H9 (cell line): ENCODE measurements at regions not wholly inside any gene's neighbourhood (a gene's known extent, or its start where the extent isn't known, plus 50 kb on each side); places are given as distances from the start of the nearest gene placed in this dataset.

ENCODE experiments used
- DNase-seq: peaks from one replicate; pipeline ENCODE4 v3.0.0-alpha.2; 2017
- H2AFZ ChIP-seq: one replicate; pipeline ENCODE4 v1.6.1; 2013; ENCODE audit warnings: mild to moderate bottlenecking, low read length, control low read depth, moderate library complexity
- H2AK5ac ChIP-seq: 2 replicates; pipeline ENCODE4 v1.6.1; 2013; ENCODE audit warnings: low read length, control low read depth, mixed read lengths; ENCODE audit not compliant: insufficient read length
- H2BK120ac ChIP-seq: one replicate; pipeline ENCODE4 v1.6.1; 2013; ENCODE audit warnings: low read depth, mild to moderate bottlenecking, low read length, control low read depth, inconsistent platforms; ENCODE audit not compliant: poor library complexity, severe bottlenecking
- H2BK12ac ChIP-seq: 2 replicates; pipeline ENCODE4 v1.6.1; 2013; ENCODE audit warnings: low read length, control low read depth, mixed read lengths, low read depth; ENCODE audit not compliant: insufficient read length
- H2BK15ac ChIP-seq: 2 replicates; pipeline ENCODE4 v1.6.1; 2013; ENCODE audit warnings: low read depth, low read length, control low read depth
- H2BK20ac ChIP-seq: one replicate; pipeline ENCODE4 v1.6.1; 2013; ENCODE audit warnings: low read depth, mild to moderate bottlenecking, low read length, control low read depth, inconsistent platforms; ENCODE audit not compliant: poor library complexity, severe bottlenecking
- H2BK5ac ChIP-seq: 2 replicates; pipeline ENCODE4 v1.6.1; 2013; ENCODE audit warnings: low read length, control low read depth, mixed read lengths; ENCODE audit not compliant: insufficient read length
- H3K14ac ChIP-seq: 2 replicates; pipeline ENCODE4 v1.6.1; 2013; ENCODE audit warnings: low read length, control low read depth; ENCODE audit not compliant: insufficient read depth
- H3K18ac ChIP-seq: 2 replicates; pipeline ENCODE4 v1.6.1; 2013; ENCODE audit warnings: low read depth, mild to moderate bottlenecking, mixed read lengths, low read length, control low read depth; ENCODE audit not compliant: insufficient read length
- H3K23ac ChIP-seq: 2 replicates; pipeline ENCODE4 v1.6.1; 2013; ENCODE audit warnings: low read length, control low read depth, mixed read lengths, low read depth; ENCODE audit not compliant: insufficient read length
- H3K23me2 ChIP-seq: 2 replicates; pipeline ENCODE4 v1.6.1; 2013; ENCODE audit warnings: low read depth, mild to moderate bottlenecking, mixed read lengths, low read length, control low read depth; ENCODE audit not compliant: insufficient read length, poor library complexity, severe bottlenecking
- H3K27ac ChIP-seq: 2 replicates; pipeline ENCODE4 v1.5.1; 2013; ENCODE audit warnings: low read length, control low read depth, mixed read lengths, low read depth; ENCODE audit not compliant: insufficient read length
- H3K27me3 ChIP-seq: 2 replicates; pipeline ENCODE4 v1.6.1; 2013; ENCODE audit warnings: low read length, control low read depth, inconsistent platforms; ENCODE audit not compliant: insufficient read depth
- H3K4ac ChIP-seq: 2 replicates; pipeline ENCODE4 v1.6.1; 2013; ENCODE audit warnings: low read depth, mild to moderate bottlenecking, control low read depth, inconsistent platforms, low read length, moderate library complexity
- H3K4me1 ChIP-seq: 2 replicates; pipeline ENCODE4 v1.6.1; 2013; ENCODE audit warnings: low read length, control low read depth, inconsistent platforms; ENCODE audit not compliant: insufficient read depth
- H3K4me2 ChIP-seq: 2 replicates; pipeline ENCODE4 v1.6.1; 2013; ENCODE audit warnings: low read length, control low read depth, mixed read lengths; ENCODE audit not compliant: insufficient read length, insufficient read depth
- H3K56ac ChIP-seq: 2 replicates; pipeline ENCODE4 v1.6.1; 2013; ENCODE audit warnings: low read depth, mild to moderate bottlenecking, mixed read lengths, low read length, control low read depth; ENCODE audit not compliant: insufficient read length
- H3K79me1 ChIP-seq: 2 replicates; pipeline ENCODE4 v1.6.1; 2013; ENCODE audit warnings: low read depth, mild to moderate bottlenecking, moderate library complexity, low read length, control low read depth, inconsistent platforms; ENCODE audit not compliant: insufficient read depth, poor library complexity, severe bottlenecking
- H3K79me2 ChIP-seq: 2 replicates; pipeline ENCODE4 v1.6.1; 2013; ENCODE audit warnings: low read length, control low read depth, inconsistent platforms; ENCODE audit not compliant: insufficient read depth
- H3K9ac ChIP-seq: 2 replicates; pipeline ENCODE4 v1.6.1; 2013; ENCODE audit warnings: low read length, control low read depth, mixed read lengths; ENCODE audit not compliant: insufficient read length; ENCODE audit errors: extremely low read depth
- H3K9me3 ChIP-seq: one replicate; pipeline ENCODE4 v1.6.1; 2013; ENCODE audit warnings: low read depth, low read length, inconsistent platforms; ENCODE audit not compliant: control insufficient read depth
- H3T11ph ChIP-seq: one replicate; pipeline ENCODE4 v1.6.1; 2013; ENCODE audit warnings: mild to moderate bottlenecking, low read length, control low read depth, inconsistent platforms
- H4K20me1 ChIP-seq: one replicate; pipeline ENCODE4 v1.6.1; 2013; ENCODE audit not compliant: control insufficient read depth, insufficient read length, insufficient read depth
- H4K5ac ChIP-seq: 2 replicates; pipeline ENCODE4 v1.6.1; 2013; ENCODE audit warnings: low read depth, mild to moderate bottlenecking, mixed read lengths, low read length, control low read depth; ENCODE audit not compliant: insufficient read length
- H4K8ac ChIP-seq: replicated peaks from 2 replicates; pipeline ENCODE4 v1.6.1; 2013; ENCODE audit warnings: low read length, control low read depth, mixed read lengths, low read depth; ENCODE audit not compliant: insufficient read length
- H4K91ac ChIP-seq: 2 replicates; pipeline ENCODE4 v1.6.1; 2013; ENCODE audit warnings: low read depth, mild to moderate bottlenecking, moderate library complexity, mixed read lengths, low read length, control low read depth; ENCODE audit not compliant: insufficient read length
- H3K27ac Mint-ChIP-seq, 3 experiments: 2 replicates in 2 of 3; 3 replicates in 1 of 3; pipeline ENCODE4 v1.8.0; 2020 to 2021; ENCODE audit warnings: mixed read lengths in 3 of 3, mild to moderate bottlenecking in 1 of 3, moderate library complexity in 1 of 3
- H3K27me3 Mint-ChIP-seq: 2 replicates; pipeline ENCODE4 v1.8.0; 2021; ENCODE audit warnings: low read depth, mild to moderate bottlenecking, moderate library complexity, mixed read lengths
- H3K36me3 Mint-ChIP-seq, 3 experiments: 2 replicates in 2 of 3; 3 replicates in 1 of 3; pipeline ENCODE4 v1.8.0; 2020 to 2021; ENCODE audit warnings: low read depth in 3 of 3, mixed read lengths in 3 of 3; ENCODE audit not compliant: insufficient read depth in 1 of 3
- H3K4me1 Mint-ChIP-seq, 2 experiments: 2 replicates each; pipeline ENCODE4 v1.8.0; 2020; ENCODE audit warnings: mixed read lengths in 2 of 2
- H3K4me3 Mint-ChIP-seq, 2 experiments: 2 replicates in 1 of 2; 3 replicates in 1 of 2; pipeline ENCODE4 v1.8.0; 2020 to 2021; ENCODE audit warnings: mild to moderate bottlenecking in 2 of 2, mixed read lengths in 2 of 2, moderate library complexity in 1 of 2
- H3K9me3 Mint-ChIP-seq, 2 experiments: 2 replicates in 1 of 2; 3 replicates in 1 of 2; pipeline ENCODE4 v1.8.0; 2020; ENCODE audit warnings: mild to moderate bottlenecking in 2 of 2, mixed read lengths in 2 of 2, moderate library complexity in 1 of 2
- CTCF ChIP-seq: fragments of 200-600 bp; sonication (generic); conservative IDR thresholded peaks from 3 replicates; pipeline ENCODE4 v1.8.0; 2021; ENCODE audit warnings: antibody characterized with exemption, mild to moderate bottlenecking
- WGBS: extraction: QIAGEN DNeasy Blood & Tissue Kit; methylation state at CpG from one replicate; pipeline ENCODE4 v1.1.7; 2013; ENCODE audit warnings: missing lambda C conversion rate, low lambda C conversion rate, mixed read lengths; ENCODE audit not compliant: insufficient read length; ENCODE audit errors: extremely low coverage; 5-methylcytosine and 5-hydroxymethylcytosine counted together

GRCh38 chr4:53780736-53781400 is 189.6 kb upstream of the LNX1 start:
- Mint-ChIP-seq H3K27ac (no peak overlapping the region), H3K4me3 (no peak overlapping the region), H3K27me3 (peaks cover 7% of the 10 kb centered on the region), H3K4me1 (no peaks in the 10 kb centered on the region), H3K36me3 (no peaks in the 10 kb centered on the region), H3K9me3 (no peaks in the 10 kb centered on the region; a peak in 1 of 5 replicates)
- H2BK20ac ChIP-seq, result no peak overlapping the region
- H3K14ac ChIP-seq, result no peak overlapping the region
- H3K23me2 ChIP-seq, result no peaks in the 10 kb centered on the region
- H3K79me1 ChIP-seq, result no peaks in the 10 kb centered on the region
- no peak overlapping the region for H3K56ac ChIP-seq
- WGBS, result no CpG with 5 or more reads among the region's 4 CpGs
- H4K91ac ChIP-seq, result no peak overlapping the region
- no peak overlapping the region for H3K4me2 ChIP-seq
- H2BK12ac ChIP-seq, result no peak overlapping the region
- no peak overlapping the region for H4K5ac ChIP-seq
- no peak overlapping the region for H2AFZ ChIP-seq
- no peak overlapping the region for H2AK5ac ChIP-seq
- no peaks in the 10 kb centered on the region for H4K20me1 ChIP-seq
- H3T11ph ChIP-seq, result no peak overlapping the region
- no peaks in the 10 kb centered on the region for H3K9me3 ChIP-seq
- no peak for DNase-seq
- H3K27me3 ChIP-seq, result no peaks in the 10 kb centered on the region
- no peak overlapping the region for H2BK5ac ChIP-seq
- H3K4me1 ChIP-seq, result no peaks in the 10 kb centered on the region
- TF ChIP-seq CTCF, result no peak
- no peak overlapping the region for H4K8ac ChIP-seq
- no peaks in the 10 kb centered on the region for H3K79me2 ChIP-seq
- no peak overlapping the region for H3K23ac ChIP-seq
- no peak overlapping the region for H2BK120ac ChIP-seq
- H3K27ac ChIP-seq, result no peak overlapping the region
- H3K18ac ChIP-seq, result no peak overlapping the region
- no peak overlapping the region for H3K4ac ChIP-seq
- no peak overlapping the region for H3K9ac ChIP-seq
- no peak overlapping the region for H2BK15ac ChIP-seq
